Nephron progenitor cell (in vitro differentiated cells): ENCODE measurements at regions not wholly inside any gene's neighbourhood (a gene's known extent, or its start where the extent isn't known, plus 50 kb on each side); places are given as distances from the start of the nearest gene placed in this dataset.

Experiments used
- DNase-seq: peaks from one replicate; pipeline ENCODE4 v3.0.0; 2021
- H3K27ac Mint-ChIP-seq: 2 replicates; pipeline ENCODE4 v1.8.0; 2021; ENCODE audit warnings: mild to moderate bottlenecking, moderate library complexity, mixed read lengths
- H3K27me3 Mint-ChIP-seq: 2 replicates; pipeline ENCODE4 v1.8.0; 2021; ENCODE audit warnings: mild to moderate bottlenecking, low read depth, mixed read lengths; ENCODE audit not compliant: poor library complexity
- H3K36me3 Mint-ChIP-seq: 2 replicates; pipeline ENCODE4 v1.8.0; 2021; ENCODE audit warnings: low read depth, mixed read lengths
- H3K4me1 Mint-ChIP-seq: 2 replicates; pipeline ENCODE4 v1.8.0; 2021; ENCODE audit warnings: mixed read lengths
- H3K4me3 Mint-ChIP-seq: 2 replicates; pipeline ENCODE4 v1.8.0; 2021; ENCODE audit warnings: mild to moderate bottlenecking, moderate library complexity, mixed read lengths
- H3K9me3 Mint-ChIP-seq: 2 replicates; pipeline ENCODE4 v1.8.0; 2021; ENCODE audit warnings: mild to moderate bottlenecking, moderate library complexity, mixed read lengths
- CTCF ChIP-seq: fragments of 200-600 bp; sonication (generic); IDR thresholded peaks from 2 replicates; pipeline ENCODE4 v1.5.0; 2021; ENCODE audit warnings: antibody characterized with exemption

- H3K4me3 Mint-ChIP-seq: no peak overlapping the region
- H3K27me3 Mint-ChIP-seq: no peaks in the 10 kb centered on the region
- H3K9me3 Mint-ChIP-seq: peaks cover 42% of the 10 kb centered on the region
- TF ChIP-seq CTCF: no peak
- H3K4me1 Mint-ChIP-seq: no peaks in the 10 kb centered on the region
- H3K27ac Mint-ChIP-seq: no peak overlapping the region
- H3K36me3 Mint-ChIP-seq: no peaks in the 10 kb centered on the region
- DNase-seq: no peak
Observed at GRCh38 chr12:86526060-86526595, 269.9 kb upstream of the MGAT4C start.

- H3K27me3 Mint-ChIP-seq: no peaks in the 10 kb centered on the region
- H3K4me3 Mint-ChIP-seq: no peak overlapping the region
- no peaks in the 10 kb centered on the region for H3K4me1 Mint-ChIP-seq
- no peak for DNase-seq
- peaks cover 37% of the 10 kb centered on the region for H3K9me3 Mint-ChIP-seq
- no peak overlapping the region for H3K27ac Mint-ChIP-seq
- no peaks in the 10 kb centered on the region for H3K36me3 Mint-ChIP-seq
- TF ChIP-seq CTCF: no peak
Observed at GRCh38 chr12:86523844-86524243, 267.7 kb upstream of the MGAT4C start.

GRCh38 chr12:86521870-86522269, 265.7 kb upstream of the MGAT4C start:
- no peak for DNase-seq
- Mint-ChIP-seq H3K9me3 (peaks cover 37% of the 10 kb centered on the region), H3K4me1 (no peaks in the 10 kb centered on the region), H3K36me3 (no peaks in the 10 kb centered on the region), H3K4me3 (no peak overlapping the region), H3K27me3 (no peaks in the 10 kb centered on the region), H3K27ac (no peak overlapping the region)
- no peak for TF ChIP-seq CTCF

GRCh38 chr12:86513226-86513625, 257.0 kb upstream of the MGAT4C start:
- Mint-ChIP-seq H3K4me1 (peaks cover 15% of the 10 kb centered on the region), H3K4me3 (no peak overlapping the region), H3K27ac (no peak overlapping the region), H3K9me3 (no peaks in the 10 kb centered on the region), H3K36me3 (no peaks in the 10 kb centered on the region), H3K27me3 (peaks cover 4% of the 10 kb centered on the region)
- TF ChIP-seq CTCF: no peak
- DNase-seq: no peak

GRCh38 chr12:86496595-86496994, 240.4 kb upstream of the MGAT4C start:
- Mint-ChIP-seq H3K4me1 (no peaks in the 10 kb centered on the region), H3K4me3 (no peak overlapping the region), H3K9me3 (peaks cover 3% of the 10 kb centered on the region), H3K27ac (no peak overlapping the region), H3K27me3 (no peaks in the 10 kb centered on the region), H3K36me3 (no peaks in the 10 kb centered on the region)
- no peak for DNase-seq
- no peak for TF ChIP-seq CTCF

GRCh38 chr12:86484473-86484872, 228.3 kb upstream of the MGAT4C start:
- no peak for TF ChIP-seq CTCF
- H3K36me3 Mint-ChIP-seq: no peaks in the 10 kb centered on the region
- peaks cover 5% of the 10 kb centered on the region for H3K4me1 Mint-ChIP-seq
- H3K27me3 Mint-ChIP-seq: no peaks in the 10 kb centered on the region
- H3K4me3 Mint-ChIP-seq: no peak overlapping the region
- no peak overlapping the region for H3K27ac Mint-ChIP-seq
- DNase-seq: no peak
- peaks cover 5% of the 10 kb centered on the region for H3K9me3 Mint-ChIP-seq
